ENCODE measurements at regions not wholly inside any gene's neighbourhood (a gene's known extent, or its start where the extent isn't known, plus 50 kb on each side); places are given as distances from the start of the nearest gene placed in this dataset.

GRCh38 chr1:222046684-222047263, 304.9 kb upstream of the DUSP10 start:
- no peaks in the 10 kb centered on the region for H3K27me3 Mint-ChIP-seq (ENCODE audit: insufficient read depth, unreplicated experiment)
- Histone ChIP-seq H3K27me3 (replicated peaks; ENCODE audit: control insufficient read depth, insufficient read depth, low read length) (no peaks in the 10 kb centered on the region), H3K36me3 (ENCODE audit: control insufficient read depth, insufficient read depth, low read length) (no peaks in the 10 kb centered on the region), H3K9me3 (no peaks in the 10 kb centered on the region), H3K4me1 (no peaks in the 10 kb centered on the region), H3K4me3 (ENCODE audit: low read depth, low read length) (no peak overlapping the region)
- TF ChIP-seq CTCF (IDR thresholded peaks at IDR 0.05; ENCODE audit: insufficient read depth in 1 of 2, low read depth in 1 of 2, low read length in 1 of 2, severe bottlenecking in 1 of 2, unreplicated experiment in 1 of 2): no peak
- no peaks in the 10 kb centered on the region for H3K9me3 Mint-ChIP-seq (ENCODE audit: unreplicated experiment)
- no peaks in the 10 kb centered on the region for H3K4me1 Mint-ChIP-seq (ENCODE audit: low read depth, unreplicated experiment)
- DNase-seq: no peak
- BruUV-seq (replicated peaks): no TSS peak
- no peak overlapping the region for H3K27ac Mint-ChIP-seq (ENCODE audit: unreplicated experiment)
- intact Hi-C loops (cut with micrococcal nuclease; ENCODE audit: unreplicated experiment): no loop called here
- H3K36me3 Mint-ChIP-seq (ENCODE audit: insufficient read depth, unreplicated experiment): no peaks in the 10 kb centered on the region
- POLR2A ChIA-PET: no interaction called here
- CTCF ChIA-PET: no interaction called here
- H3K4me3 Mint-ChIP-seq (ENCODE audit: unreplicated experiment): no peak overlapping the region

- no peaks in the 10 kb centered on the region for H3K4me1 Mint-ChIP-seq (ENCODE audit: low read depth, unreplicated experiment)
- no peaks in the 10 kb centered on the region for H3K9me3 ChIP-seq
- H3K27me3 Mint-ChIP-seq (ENCODE audit: insufficient read depth, unreplicated experiment): no peaks in the 10 kb centered on the region
- ChIA-PET POLR2A (no interaction called here), CTCF (no interaction called here)
- H3K4me1 ChIP-seq: no peaks in the 10 kb centered on the region
- TF ChIP-seq CTCF (IDR thresholded peaks at IDR 0.05; ENCODE audit: insufficient read depth in 1 of 2, low read depth in 1 of 2, low read length in 1 of 2, severe bottlenecking in 1 of 2, unreplicated experiment in 1 of 2): no peak
- BruUV-seq (replicated peaks): no TSS peak
- no peaks in the 10 kb centered on the region for H3K27me3 ChIP-seq (replicated peaks; ENCODE audit: control insufficient read depth, insufficient read depth, low read length)
- H3K9me3 Mint-ChIP-seq (ENCODE audit: unreplicated experiment): no peaks in the 10 kb centered on the region
- no peak overlapping the region for H3K27ac Mint-ChIP-seq (ENCODE audit: unreplicated experiment)
- no peak overlapping the region for H3K4me3 Mint-ChIP-seq (ENCODE audit: unreplicated experiment)
- no peak overlapping the region for H3K4me3 ChIP-seq (ENCODE audit: low read depth, low read length)
- DNase-seq: no peak
- intact Hi-C loops (cut with micrococcal nuclease; ENCODE audit: unreplicated experiment): no loop called here
- H3K36me3 ChIP-seq (ENCODE audit: control insufficient read depth, insufficient read depth, low read length): no peaks in the 10 kb centered on the region
- H3K36me3 Mint-ChIP-seq (ENCODE audit: insufficient read depth, unreplicated experiment): no peaks in the 10 kb centered on the region
Measured at GRCh38 chr1:222045786-222046185, 303.9 kb upstream of the DUSP10 start.

- no TSS peak for BruUV-seq (replicated peaks)
- no peak overlapping the region for H3K27ac Mint-ChIP-seq (ENCODE audit: unreplicated experiment)
Measured at GRCh38 chr1:222045236-222045635, 303.3 kb upstream of the DUSP10 start.

More at GRCh38 chr1:222045236-222045635, 303.3 kb upstream of the DUSP10 start:
- Histone ChIP-seq H3K4me1 (no peaks in the 10 kb centered on the region), H3K27me3 (replicated peaks; ENCODE audit: control insufficient read depth, insufficient read depth, low read length) (no peaks in the 10 kb centered on the region), H3K4me3 (ENCODE audit: low read depth, low read length) (no peak overlapping the region), H3K9me3 (no peaks in the 10 kb centered on the region), H3K36me3 (ENCODE audit: control insufficient read depth, insufficient read depth, low read length) (no peaks in the 10 kb centered on the region)
- ChIA-PET CTCF (no interaction called here), POLR2A (no interaction called here)
- Mint-ChIP-seq H3K36me3 (ENCODE audit: insufficient read depth, unreplicated experiment) (no peaks in the 10 kb centered on the region), H3K4me3 (ENCODE audit: unreplicated experiment) (no peak overlapping the region), H3K9me3 (ENCODE audit: unreplicated experiment) (no peaks in the 10 kb centered on the region), H3K4me1 (ENCODE audit: low read depth, unreplicated experiment) (no peaks in the 10 kb centered on the region), H3K27me3 (ENCODE audit: insufficient read depth, unreplicated experiment) (no peaks in the 10 kb centered on the region)
- DNase-seq: no peak
- intact Hi-C loops (cut with micrococcal nuclease; ENCODE audit: unreplicated experiment): no loop called here
- no peak for TF ChIP-seq CTCF (IDR thresholded peaks at IDR 0.05; ENCODE audit: insufficient read depth in 1 of 2, low read depth in 1 of 2, low read length in 1 of 2, severe bottlenecking in 1 of 2, unreplicated experiment in 1 of 2)

Data from Caco-2 (cell line).